Brain microvascular endothelial cell (primary cell): ENCODE measurements at regions not wholly inside any gene's neighbourhood (a gene's known extent, or its start where the extent isn't known, plus 50 kb on each side); places are given as distances from the start of the nearest gene placed in this dataset.

ENCODE experiments used
- DNase-seq: peaks from one replicate; pipeline ENCODE4 v3.0.0-alpha.2; 2020
- H3K27ac ChIP-seq: fragments of 250-450 bp; sonication (Bioruptor Pico); 2 replicates; pipeline ENCODE4 v1.5.1; 2020; ENCODE audit warnings: mild to moderate bottlenecking, moderate library complexity
- H3K27me3 ChIP-seq: fragments of 250-450 bp; sonication (Bioruptor Pico); replicated peaks from 2 replicates; pipeline ENCODE4 v1.5.1; 2020; ENCODE audit warnings: mild to moderate bottlenecking
- H3K36me3 ChIP-seq: fragments of 250-450 bp; sonication (Bioruptor Pico); replicated peaks from 2 replicates; pipeline ENCODE4 v1.5.1; 2020; ENCODE audit warnings: mild to moderate bottlenecking
- H3K4me3 ChIP-seq: 2 replicates; pipeline ENCODE4 v1.5.1; 2011; ENCODE audit warnings: low read depth, mild to moderate bottlenecking, control low read depth, low read length, moderate library complexity
- in situ Hi-C: cut with HindIII; loops from 2 replicates; pipeline ENCODE4 v1.10.0; 2017; ENCODE audit warnings: low sequenced_read_pairs, low pct_ligation_motif_present
- TF ChIP-seq, protein P1 (sequence below): IDR thresholded peaks from 2 replicates; pipeline ENCODE4 v1.5.1; 2011; ENCODE audit warnings: low read depth, mild to moderate bottlenecking, moderate library complexity, low read length, control low read depth, inconsistent platforms; ENCODE audit errors: missing control alignments

DNA sequence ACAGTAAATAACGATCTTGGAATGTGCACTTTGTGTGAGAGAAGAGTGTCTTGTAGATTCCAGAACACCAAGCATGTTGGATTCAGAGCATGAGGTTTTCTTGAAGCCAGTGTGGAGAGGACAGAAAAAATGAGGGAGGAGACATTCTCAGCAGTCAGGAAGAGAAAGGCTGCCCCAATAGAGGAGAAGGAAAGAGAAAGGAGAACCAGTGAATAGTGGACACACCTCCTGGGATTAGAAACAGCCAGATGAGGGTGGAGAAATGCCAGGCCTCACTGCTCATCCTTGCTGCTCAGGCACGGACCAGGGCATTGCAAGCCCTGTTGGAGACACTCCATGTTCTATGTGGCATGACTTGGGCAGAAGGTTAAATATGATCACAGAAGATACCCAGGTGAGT lies 69.0 kb upstream of the KAZN start:
- in situ Hi-C loops, result no loop called here
- TF ChIP-seq, protein P1, sequence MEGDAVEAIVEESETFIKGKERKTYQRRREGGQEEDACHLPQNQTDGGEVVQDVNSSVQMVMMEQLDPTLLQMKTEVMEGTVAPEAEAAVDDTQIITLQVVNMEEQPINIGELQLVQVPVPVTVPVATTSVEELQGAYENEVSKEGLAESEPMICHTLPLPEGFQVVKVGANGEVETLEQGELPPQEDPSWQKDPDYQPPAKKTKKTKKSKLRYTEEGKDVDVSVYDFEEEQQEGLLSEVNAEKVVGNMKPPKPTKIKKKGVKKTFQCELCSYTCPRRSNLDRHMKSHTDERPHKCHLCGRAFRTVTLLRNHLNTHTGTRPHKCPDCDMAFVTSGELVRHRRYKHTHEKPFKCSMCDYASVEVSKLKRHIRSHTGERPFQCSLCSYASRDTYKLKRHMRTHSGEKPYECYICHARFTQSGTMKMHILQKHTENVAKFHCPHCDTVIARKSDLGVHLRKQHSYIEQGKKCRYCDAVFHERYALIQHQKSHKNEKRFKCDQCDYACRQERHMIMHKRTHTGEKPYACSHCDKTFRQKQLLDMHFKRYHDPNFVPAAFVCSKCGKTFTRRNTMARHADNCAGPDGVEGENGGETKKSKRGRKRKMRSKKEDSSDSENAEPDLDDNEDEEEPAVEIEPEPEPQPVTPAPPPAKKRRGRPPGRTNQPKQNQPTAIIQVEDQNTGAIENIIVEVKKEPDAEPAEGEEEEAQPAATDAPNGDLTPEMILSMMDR, result no peak
- no peak for DNase-seq
- Histone ChIP-seq H3K4me3 (no peak overlapping the region), H3K27me3 (no peaks in the 10 kb centered on the region), H3K27ac (no peak overlapping the region), H3K36me3 (no peaks in the 10 kb centered on the region)

DNA sequence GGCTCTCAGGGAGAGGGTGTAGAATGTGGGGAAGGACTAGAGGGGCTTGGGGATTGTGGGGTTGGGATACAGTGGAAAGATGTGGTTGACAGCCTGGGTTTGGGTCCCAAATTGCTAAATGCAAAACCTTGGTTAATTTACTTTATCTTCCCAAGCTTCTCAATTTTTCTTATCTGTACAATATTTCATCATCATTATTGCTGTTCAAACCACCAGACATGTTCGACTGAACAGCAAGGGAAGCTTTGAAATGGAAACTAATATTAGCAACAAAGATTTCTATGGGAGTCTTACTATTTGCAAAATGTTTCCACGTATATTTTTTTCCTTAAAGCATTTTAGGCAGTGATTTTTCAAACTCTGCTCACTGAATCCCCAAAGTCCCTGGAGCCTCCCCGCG lies 67.0 kb upstream of the KAZN start:
- Histone ChIP-seq H3K27ac (no peak overlapping the region), H3K36me3 (no peaks in the 10 kb centered on the region), H3K4me3 (no peak overlapping the region), H3K27me3 (no peaks in the 10 kb centered on the region)
- TF ChIP-seq, protein P1, result no peak
- no peak for DNase-seq
- in situ Hi-C loops, result no loop called here

DNA sequence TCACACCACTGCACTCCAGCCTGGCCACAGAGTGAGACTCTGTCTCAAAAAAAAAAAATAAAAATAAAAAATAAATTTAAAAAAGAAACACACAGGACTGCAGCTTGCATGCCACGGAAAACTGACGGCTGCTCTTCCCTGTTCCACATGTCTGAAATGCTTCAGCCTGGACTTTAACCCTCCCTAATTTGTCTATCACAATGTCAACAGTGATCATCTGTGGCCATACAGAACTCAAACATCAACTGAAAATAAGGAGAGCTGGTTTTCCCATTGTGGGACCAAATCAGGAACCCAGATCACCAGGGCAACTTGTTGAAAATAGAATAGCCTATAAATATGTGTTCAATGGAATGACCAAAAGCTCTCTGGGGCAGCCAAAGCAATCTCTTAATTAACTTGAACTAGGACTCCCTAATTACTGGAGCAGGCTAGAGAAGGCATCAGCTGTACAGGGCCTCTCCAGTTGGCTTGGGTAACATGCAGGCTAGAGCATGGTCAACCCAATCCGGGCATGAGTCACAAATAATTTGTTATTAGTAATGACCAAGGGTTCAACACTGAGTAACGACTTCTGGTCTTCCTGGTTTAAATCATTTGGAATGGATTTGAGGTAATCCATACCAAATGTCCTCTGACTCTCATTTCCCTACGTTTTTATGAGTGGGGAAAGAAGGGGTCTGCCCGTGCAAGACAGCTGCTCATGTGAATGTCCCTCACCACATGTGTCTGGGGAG lies 62.7 kb upstream of the KAZN start:
- H3K27me3 ChIP-seq, result no peaks in the 10 kb centered on the region

DNA sequence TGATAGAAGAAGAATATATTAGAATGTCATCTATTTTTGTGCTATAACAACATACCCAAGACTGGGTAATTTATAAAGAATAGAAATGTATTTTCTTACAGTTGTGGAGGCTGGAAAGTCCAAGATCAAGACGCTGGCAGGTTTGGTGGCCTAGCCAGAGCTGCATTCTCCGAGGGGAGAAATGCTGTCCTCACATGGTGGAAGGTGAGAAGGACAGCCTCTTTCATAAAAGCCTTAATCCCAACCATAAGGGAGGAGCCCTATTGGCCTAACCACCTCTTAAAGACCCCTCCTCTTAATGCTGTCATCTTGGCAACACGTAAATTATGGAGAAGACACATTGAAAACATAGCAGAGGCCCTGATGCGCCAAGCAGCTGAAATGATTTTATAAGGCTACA lies 60.1 kb upstream of the KAZN start:
- no peak overlapping the region for H3K27ac ChIP-seq
- H3K4me3 ChIP-seq, result no peak overlapping the region
- no peaks in the 10 kb centered on the region for H3K27me3 ChIP-seq
- TF ChIP-seq, protein P1, result no peak
- H3K36me3 ChIP-seq, result no peaks in the 10 kb centered on the region
- no peak for DNase-seq
- in situ Hi-C loops, result no loop called here

More for the DNA sequence above, 62.7 kb upstream of the KAZN start:
- in situ Hi-C loops, result no loop called here
- Histone ChIP-seq H3K4me3 (no peak overlapping the region), H3K36me3 (no peaks in the 10 kb centered on the region), H3K27ac (no peak overlapping the region)
- no peak for DNase-seq
- TF ChIP-seq, protein P1, result no peak

DNA sequence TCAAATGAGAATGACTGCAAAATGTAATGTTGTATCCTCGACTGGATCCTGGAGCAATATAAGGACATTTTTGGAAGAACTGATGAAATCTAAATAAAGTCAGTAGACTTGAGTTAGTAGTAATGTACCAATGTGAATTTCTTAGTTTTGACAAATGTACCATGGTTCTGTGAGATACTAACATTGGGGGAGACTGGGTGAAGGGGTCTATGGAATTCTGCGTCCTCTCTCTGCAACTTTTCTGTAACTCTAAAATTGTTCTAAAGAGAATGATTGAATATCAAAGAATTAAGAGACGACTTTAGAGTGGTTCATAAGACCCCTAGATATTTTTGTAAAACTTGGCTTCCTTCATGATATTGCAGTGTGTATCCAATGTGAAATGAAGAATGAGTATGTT lies 59.2 kb upstream of the KAZN start:
- in situ Hi-C loops, result no loop called here
- no peak for DNase-seq
- Histone ChIP-seq H3K36me3 (no peaks in the 10 kb centered on the region), H3K27me3 (no peaks in the 10 kb centered on the region), H3K27ac (no peak overlapping the region), H3K4me3 (no peak overlapping the region)
- TF ChIP-seq, protein P1, result no peak
